ENCODE measurements at regions not wholly inside any gene's neighbourhood (a gene's known extent, or its start where the extent isn't known, plus 50 kb on each side); places are given as distances from the start of the nearest gene placed in this dataset.

DNA sequence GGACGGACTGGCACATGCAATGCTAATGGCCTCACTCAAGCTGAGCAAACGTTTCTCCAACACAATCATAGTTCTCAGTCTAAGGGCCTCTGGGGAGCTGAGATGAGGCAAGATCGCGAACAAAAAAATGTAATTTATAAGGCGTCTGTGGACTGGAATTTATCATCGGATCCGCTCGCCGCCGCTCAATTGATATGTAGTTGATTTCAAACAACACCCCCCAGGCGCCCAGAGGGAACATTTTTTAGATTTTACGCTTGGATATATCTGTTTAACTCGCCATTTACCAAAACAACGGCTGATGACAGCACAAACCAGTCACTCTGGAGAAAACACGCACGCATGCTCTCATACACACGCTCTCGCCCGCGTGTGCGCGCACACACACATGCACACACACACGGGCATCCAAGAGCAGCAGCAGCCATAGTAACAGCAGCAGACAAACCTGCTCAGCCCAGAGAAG is 335.8 kb downstream of the SMAD2 start:
- Histone ChIP-seq H3K4me2 (peak overlapping the region; percentile 57; the same call in 1 of the 2 replicates), H3K79me2 (replicated peaks; ENCODE audit: insufficient read depth) (no peaks in the 10 kb centered on the region), H3K36me3 (ENCODE audit: insufficient read depth) (no peaks in the 10 kb centered on the region), H2AFZ (peak overlapping the region; percentile 61; the same call in 1 of the 2 replicates), H4K20me1 (replicated peaks; ENCODE audit: insufficient read depth) (no peaks in the 10 kb centered on the region), H3K27me3 (ENCODE audit: insufficient read depth) (no peaks in the 10 kb centered on the region), H3K27ac (ENCODE audit: low read depth) (no peak overlapping the region), H3K4me3 (no peak overlapping the region), H3K4me1 (ENCODE audit: insufficient read depth) (peaks cover 18% of the 10 kb centered on the region), H3K9me2 (ENCODE audit: insufficient read depth) (no peaks in the 10 kb centered on the region), H3F3A (replicated peaks; ENCODE audit: low read depth) (no peaks in the 10 kb centered on the region)
- peaks cover 36% of the 10 kb centered on the region for H3K4me1 Mint-ChIP-seq
- H3K36me3 Mint-ChIP-seq (ENCODE audit: low read depth), result no peaks in the 10 kb centered on the region
- TF ChIP-seq, protein P1, sequence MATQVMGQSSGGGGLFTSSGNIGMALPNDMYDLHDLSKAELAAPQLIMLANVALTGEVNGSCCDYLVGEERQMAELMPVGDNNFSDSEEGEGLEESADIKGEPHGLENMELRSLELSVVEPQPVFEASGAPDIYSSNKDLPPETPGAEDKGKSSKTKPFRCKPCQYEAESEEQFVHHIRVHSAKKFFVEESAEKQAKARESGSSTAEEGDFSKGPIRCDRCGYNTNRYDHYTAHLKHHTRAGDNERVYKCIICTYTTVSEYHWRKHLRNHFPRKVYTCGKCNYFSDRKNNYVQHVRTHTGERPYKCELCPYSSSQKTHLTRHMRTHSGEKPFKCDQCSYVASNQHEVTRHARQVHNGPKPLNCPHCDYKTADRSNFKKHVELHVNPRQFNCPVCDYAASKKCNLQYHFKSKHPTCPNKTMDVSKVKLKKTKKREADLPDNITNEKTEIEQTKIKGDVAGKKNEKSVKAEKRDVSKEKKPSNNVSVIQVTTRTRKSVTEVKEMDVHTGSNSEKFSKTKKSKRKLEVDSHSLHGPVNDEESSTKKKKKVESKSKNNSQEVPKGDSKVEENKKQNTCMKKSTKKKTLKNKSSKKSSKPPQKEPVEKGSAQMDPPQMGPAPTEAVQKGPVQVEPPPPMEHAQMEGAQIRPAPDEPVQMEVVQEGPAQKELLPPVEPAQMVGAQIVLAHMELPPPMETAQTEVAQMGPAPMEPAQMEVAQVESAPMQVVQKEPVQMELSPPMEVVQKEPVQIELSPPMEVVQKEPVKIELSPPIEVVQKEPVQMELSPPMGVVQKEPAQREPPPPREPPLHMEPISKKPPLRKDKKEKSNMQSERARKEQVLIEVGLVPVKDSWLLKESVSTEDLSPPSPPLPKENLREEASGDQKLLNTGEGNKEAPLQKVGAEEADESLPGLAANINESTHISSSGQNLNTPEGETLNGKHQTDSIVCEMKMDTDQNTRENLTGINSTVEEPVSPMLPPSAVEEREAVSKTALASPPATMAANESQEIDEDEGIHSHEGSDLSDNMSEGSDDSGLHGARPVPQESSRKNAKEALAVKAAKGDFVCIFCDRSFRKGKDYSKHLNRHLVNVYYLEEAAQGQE (IDR thresholded peaks at IDR 0.05; ENCODE audit: unreplicated experiment), result no peak
- TF ChIP-seq, protein P2, sequence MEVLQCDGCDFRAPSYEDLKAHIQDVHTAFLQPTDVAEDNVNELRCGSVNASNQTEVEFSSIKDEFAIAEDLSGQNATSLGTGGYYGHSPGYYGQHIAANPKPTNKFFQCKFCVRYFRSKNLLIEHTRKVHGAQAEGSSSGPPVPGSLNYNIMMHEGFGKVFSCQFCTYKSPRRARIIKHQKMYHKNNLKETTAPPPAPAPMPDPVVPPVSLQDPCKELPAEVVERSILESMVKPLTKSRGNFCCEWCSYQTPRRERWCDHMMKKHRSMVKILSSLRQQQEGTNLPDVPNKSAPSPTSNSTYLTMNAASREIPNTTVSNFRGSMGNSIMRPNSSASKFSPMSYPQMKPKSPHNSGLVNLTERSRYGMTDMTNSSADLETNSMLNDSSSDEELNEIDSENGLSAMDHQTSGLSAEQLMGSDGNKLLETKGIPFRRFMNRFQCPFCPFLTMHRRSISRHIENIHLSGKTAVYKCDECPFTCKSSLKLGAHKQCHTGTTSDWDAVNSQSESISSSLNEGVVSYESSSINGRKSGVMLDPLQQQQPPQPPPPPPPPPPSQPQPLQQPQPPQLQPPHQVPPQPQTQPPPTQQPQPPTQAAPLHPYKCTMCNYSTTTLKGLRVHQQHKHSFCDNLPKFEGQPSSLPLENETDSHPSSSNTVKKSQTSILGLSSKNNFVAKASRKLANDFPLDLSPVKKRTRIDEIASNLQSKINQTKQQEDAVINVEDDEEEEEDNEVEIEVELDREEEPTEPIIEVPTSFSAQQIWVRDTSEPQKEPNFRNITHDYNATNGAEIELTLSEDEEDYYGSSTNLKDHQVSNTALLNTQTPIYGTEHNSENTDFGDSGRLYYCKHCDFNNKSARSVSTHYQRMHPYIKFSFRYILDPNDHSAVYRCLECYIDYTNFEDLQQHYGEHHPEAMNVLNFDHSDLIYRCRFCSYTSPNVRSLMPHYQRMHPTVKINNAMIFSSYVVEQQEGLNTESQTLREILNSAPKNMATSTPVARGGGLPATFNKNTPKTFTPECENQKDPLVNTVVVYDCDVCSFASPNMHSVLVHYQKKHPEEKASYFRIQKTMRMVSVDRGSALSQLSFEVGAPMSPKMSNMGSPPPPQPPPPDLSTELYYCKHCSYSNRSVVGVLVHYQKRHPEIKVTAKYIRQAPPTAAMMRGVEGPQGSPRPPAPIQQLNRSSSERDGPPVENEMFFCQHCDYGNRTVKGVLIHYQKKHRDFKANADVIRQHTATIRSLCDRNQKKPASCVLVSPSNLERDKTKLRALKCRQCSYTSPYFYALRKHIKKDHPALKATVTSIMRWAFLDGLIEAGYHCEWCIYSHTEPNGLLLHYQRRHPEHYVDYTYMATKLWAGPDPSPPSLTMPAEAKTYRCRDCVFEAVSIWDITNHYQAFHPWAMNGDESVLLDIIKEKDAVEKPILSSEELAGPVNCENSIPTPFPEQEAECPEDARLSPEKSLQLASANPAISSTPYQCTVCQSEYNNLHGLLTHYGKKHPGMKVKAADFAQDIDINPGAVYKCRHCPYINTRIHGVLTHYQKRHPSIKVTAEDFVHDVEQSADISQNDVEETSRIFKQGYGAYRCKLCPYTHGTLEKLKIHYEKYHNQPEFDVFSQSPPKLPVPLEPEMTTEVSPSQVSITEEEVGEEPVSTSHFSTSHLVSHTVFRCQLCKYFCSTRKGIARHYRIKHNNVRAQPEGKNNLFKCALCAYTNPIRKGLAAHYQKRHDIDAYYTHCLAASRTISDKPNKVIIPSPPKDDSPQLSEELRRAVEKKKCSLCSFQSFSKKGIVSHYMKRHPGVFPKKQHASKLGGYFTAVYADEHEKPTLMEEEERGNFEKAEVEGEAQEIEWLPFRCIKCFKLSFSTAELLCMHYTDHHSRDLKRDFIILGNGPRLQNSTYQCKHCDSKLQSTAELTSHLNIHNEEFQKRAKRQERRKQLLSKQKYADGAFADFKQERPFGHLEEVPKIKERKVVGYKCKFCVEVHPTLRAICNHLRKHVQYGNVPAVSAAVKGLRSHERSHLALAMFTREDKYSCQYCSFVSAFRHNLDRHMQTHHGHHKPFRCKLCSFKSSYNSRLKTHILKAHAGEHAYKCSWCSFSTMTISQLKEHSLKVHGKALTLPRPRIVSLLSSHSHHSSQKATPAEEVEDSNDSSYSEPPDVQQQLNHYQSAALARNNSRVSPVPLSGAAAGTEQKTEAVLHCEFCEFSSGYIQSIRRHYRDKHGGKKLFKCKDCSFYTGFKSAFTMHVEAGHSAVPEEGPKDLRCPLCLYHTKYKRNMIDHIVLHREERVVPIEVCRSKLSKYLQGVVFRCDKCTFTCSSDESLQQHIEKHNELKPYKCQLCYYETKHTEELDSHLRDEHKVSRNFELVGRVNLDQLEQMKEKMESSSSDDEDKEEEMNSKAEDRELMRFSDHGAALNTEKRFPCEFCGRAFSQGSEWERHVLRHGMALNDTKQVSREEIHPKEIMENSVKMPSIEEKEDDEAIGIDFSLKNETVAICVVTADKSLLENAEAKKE (CRISPR knock-in tag; IDR thresholded peaks at IDR 0.05), result no peak
- TF ChIP-seq CREB1 (CRISPR knock-in tag; IDR thresholded peaks at IDR 0.05; ENCODE audit: low read depth), result no peak
- TF ChIP-seq, protein P3, sequence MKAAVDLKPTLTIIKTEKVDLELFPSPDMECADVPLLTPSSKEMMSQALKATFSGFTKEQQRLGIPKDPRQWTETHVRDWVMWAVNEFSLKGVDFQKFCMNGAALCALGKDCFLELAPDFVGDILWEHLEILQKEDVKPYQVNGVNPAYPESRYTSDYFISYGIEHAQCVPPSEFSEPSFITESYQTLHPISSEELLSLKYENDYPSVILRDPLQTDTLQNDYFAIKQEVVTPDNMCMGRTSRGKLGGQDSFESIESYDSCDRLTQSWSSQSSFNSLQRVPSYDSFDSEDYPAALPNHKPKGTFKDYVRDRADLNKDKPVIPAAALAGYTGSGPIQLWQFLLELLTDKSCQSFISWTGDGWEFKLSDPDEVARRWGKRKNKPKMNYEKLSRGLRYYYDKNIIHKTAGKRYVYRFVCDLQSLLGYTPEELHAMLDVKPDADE (IDR thresholded peaks at IDR 0.05), result no peak
- no peak for TF ChIP-seq JUNB (IDR thresholded peaks at IDR 0.05; ENCODE audit: unreplicated experiment)
- TF ChIP-seq, protein P4, sequence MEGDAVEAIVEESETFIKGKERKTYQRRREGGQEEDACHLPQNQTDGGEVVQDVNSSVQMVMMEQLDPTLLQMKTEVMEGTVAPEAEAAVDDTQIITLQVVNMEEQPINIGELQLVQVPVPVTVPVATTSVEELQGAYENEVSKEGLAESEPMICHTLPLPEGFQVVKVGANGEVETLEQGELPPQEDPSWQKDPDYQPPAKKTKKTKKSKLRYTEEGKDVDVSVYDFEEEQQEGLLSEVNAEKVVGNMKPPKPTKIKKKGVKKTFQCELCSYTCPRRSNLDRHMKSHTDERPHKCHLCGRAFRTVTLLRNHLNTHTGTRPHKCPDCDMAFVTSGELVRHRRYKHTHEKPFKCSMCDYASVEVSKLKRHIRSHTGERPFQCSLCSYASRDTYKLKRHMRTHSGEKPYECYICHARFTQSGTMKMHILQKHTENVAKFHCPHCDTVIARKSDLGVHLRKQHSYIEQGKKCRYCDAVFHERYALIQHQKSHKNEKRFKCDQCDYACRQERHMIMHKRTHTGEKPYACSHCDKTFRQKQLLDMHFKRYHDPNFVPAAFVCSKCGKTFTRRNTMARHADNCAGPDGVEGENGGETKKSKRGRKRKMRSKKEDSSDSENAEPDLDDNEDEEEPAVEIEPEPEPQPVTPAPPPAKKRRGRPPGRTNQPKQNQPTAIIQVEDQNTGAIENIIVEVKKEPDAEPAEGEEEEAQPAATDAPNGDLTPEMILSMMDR (conservative IDR thresholded peaks at IDR 0.05; ENCODE audit: low read depth in 2 of 2), result no peak
- no peak for TF ChIP-seq EZH2 (IDR thresholded peaks at IDR 0.05; ENCODE audit: low read depth, unreplicated experiment)
- TF ChIP-seq EZH2phosphoT487 (IDR thresholded peaks at IDR 0.05; ENCODE audit: unreplicated experiment), result no peak
- no peak for TF ChIP-seq NANOG (IDR thresholded peaks at IDR 0.05; ENCODE audit: borderline replicate concordance)
- TF ChIP-seq ZNF331 (CRISPR knock-in tag; IDR thresholded peaks at IDR 0.05; ENCODE audit: low read depth), result no peak
- TF ChIP-seq STAT1 (IDR thresholded peaks at IDR 0.05; ENCODE audit: unreplicated experiment), result no peak
- TF ChIP-seq POLR2AphosphoS5 (IDR thresholded peaks at IDR 0.05; ENCODE audit: low read depth), result no peak
- no peak for TF ChIP-seq ZNF114 (CRISPR knock-in tag; IDR thresholded peaks at IDR 0.05)
- no peaks in the 10 kb centered on the region for H3K9me3 Mint-ChIP-seq
- DNase-seq (ENCODE audit: low spot score) (no peak), ATAC-seq (peak; percentile 15; the same call in 2 of the 3 replicates)
- H3K27ac Mint-ChIP-seq, result no peak overlapping the region
- H3K4me3 Mint-ChIP-seq, result peak overlapping the region; percentile 21; the same call in 1 of the 3 replicates
- H3K27me3 Mint-ChIP-seq (ENCODE audit: insufficient read depth, low read depth, poor library complexity), result peaks cover 2% of the 10 kb centered on the region
